Erythroblast (primary cell): ENCODE measurements at regions not wholly inside any gene's neighbourhood (a gene's known extent, or its start where the extent isn't known, plus 50 kb on each side); places are given as distances from the start of the nearest gene placed in this dataset.

ENCODE experiments used
- GATA1 ChIP-seq: IDR thresholded peaks from 2 replicates; pipeline ENCODE4 v1.6.1; 2011; ENCODE audit warnings: low read depth, mild to moderate bottlenecking, control low read depth, low read length, moderate library complexity
- POLR2A ChIP-seq: IDR thresholded peaks from 2 replicates; pipeline ENCODE4 v1.6.1; 2011; ENCODE audit warnings: mild to moderate bottlenecking, low read length

DNA sequence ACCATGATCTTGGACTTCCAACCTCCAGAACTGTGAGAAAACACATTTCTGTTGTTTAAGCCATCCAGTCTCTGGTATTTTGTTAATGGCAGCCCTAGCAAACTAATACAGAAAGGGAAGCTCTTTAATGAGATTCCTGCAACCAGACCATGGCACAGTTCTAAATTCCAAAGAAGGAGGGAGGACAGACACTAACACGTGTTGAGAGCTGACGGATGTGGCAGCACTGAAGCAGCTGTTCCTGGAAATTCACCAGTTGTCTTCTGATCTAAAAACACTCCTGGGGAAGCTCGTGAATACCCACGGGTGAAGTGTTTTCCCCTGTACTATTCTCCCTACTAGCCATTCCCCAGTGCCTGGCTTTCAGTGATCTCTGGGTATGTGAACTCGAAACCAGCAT lies 56.7 kb downstream of the RPL22L1 start:
- TF ChIP-seq POLR2A = no peak
- TF ChIP-seq GATA1 = no peak
